GM12878 (cell line): ENCODE measurements at regions not wholly inside any gene's neighbourhood (a gene's known extent, or its start where the extent isn't known, plus 50 kb on each side); places are given as distances from the start of the nearest gene placed in this dataset.
"Not testable (repeated sequence)": the region's sequence is repeated elsewhere in the genome, so short reads cannot be mapped to it uniquely, and the experiment has no call there.

ENCODE experiments used
- ATAC-seq: fragments of 200-7000 bp; cut with Tn5 transposase; 3 replicates; pipeline ENCODE4 v1.9.1; 2020; ENCODE audit warnings: mild to moderate bottlenecking, moderate library complexity
- BruUV-seq: library from RNA; stranded (reverse); fragments of 400-500 nt; replicated peaks from 2 replicates; lab custom pipeline; 2021; lab: Mats Ljungman, UMichigan
- CTCF ChIA-PET: fragments of 300-600 bp; sonication (Branson Sonifier 250); formaldehyde crosslinking; extraction: SDS; loops from one replicate; lab custom pipeline; 2021; ENCODE audit warnings: inconsistent platforms; lab: Yijun Ruan, JAX
- POLR2A ChIA-PET: fragments of 350-600 bp; formaldehyde crosslinking; extraction: SDS; loops from one replicate; lab custom pipeline; 2021; ENCODE audit warnings: inconsistent platforms; lab: Charles Lee
- RAD21 ChIA-PET: fragments of 300-600 bp; sonication (Branson Sonifier 250); formaldehyde crosslinking; loops from one replicate; lab custom pipeline; 2023; ENCODE audit warnings: antibody characterized with exemption; ENCODE audit not compliant: unreplicated experiment; lab: Charles Lee
- SMC1A ChIA-PET: fragments of 300-600 bp; sonication (Branson Sonifier 250); formaldehyde crosslinking; loops from one replicate; lab custom pipeline; 2023; ENCODE audit not compliant: unreplicated experiment, uncharacterized antibody; lab: Charles Lee
- DNase-seq: peaks from one replicate; pipeline ENCODE4 v3.0.0-alpha.2; 2011; ENCODE audit warnings: low read depth, low spot score
- FAIRE-seq: peaks from 3 replicates; lab custom pipeline; 2011; peaks lifted over from hg19 to GRCh38; lab: Jason Lieb, UNC
- H2AFZ ChIP-seq: 2 replicates; pipeline ENCODE4 v1.6.0; 2011; ENCODE audit warnings: low read depth, low read length, control low read depth; ENCODE audit not compliant: control insufficient read depth
- H3K27ac ChIP-seq: 2 replicates; pipeline ENCODE4 v1.5.1; 2011; ENCODE audit warnings: control low read depth; ENCODE audit not compliant: control insufficient read depth, insufficient read depth
- H3K27me3 ChIP-seq, 2 experiments: replicated peaks in 1 of 2; 2 replicates each; pipeline versions ENCODE4 v1.6.0 to v1.6.1; 2011; ENCODE audit warnings: low read length in 1 of 2; ENCODE audit not compliant: control insufficient read depth in 2 of 2, insufficient read depth in 2 of 2
- H3K36me3 ChIP-seq, 2 experiments: 2 replicates each; pipeline ENCODE4 v1.5.1; 2011; ENCODE audit warnings: low read length in 1 of 2; ENCODE audit not compliant: control insufficient read depth in 2 of 2, insufficient read depth in 2 of 2
- H3K4me1 ChIP-seq: 2 replicates; pipeline ENCODE4 v1.6.1; 2011; ENCODE audit warnings: mild to moderate bottlenecking, low read length, moderate library complexity, mixed read lengths; ENCODE audit not compliant: control insufficient read depth, insufficient read depth
- H3K4me2 ChIP-seq: 2 replicates; pipeline ENCODE4 v1.6.0; 2011; ENCODE audit warnings: control low read depth; ENCODE audit not compliant: control insufficient read depth, insufficient read depth
- H3K4me3 ChIP-seq: fragments of 200-600 bp; sonication (generic); 2 replicates; pipeline ENCODE4 v1.5.1; 2016
- H3K79me2 ChIP-seq: 2 replicates; pipeline ENCODE4 v1.6.0; 2011; ENCODE audit warnings: low read length; ENCODE audit not compliant: control insufficient read depth, insufficient read depth
- H3K9ac ChIP-seq: 2 replicates; pipeline ENCODE4 v1.8.0; 2011; ENCODE audit warnings: low read length, control low read depth, mixed read lengths; ENCODE audit not compliant: control insufficient read depth, insufficient read depth
- H3K9me3 ChIP-seq: replicated peaks from 3 replicates; pipeline ENCODE4 v1.5.1; 2011; ENCODE audit warnings: mild to moderate bottlenecking, low read length; ENCODE audit not compliant: control insufficient read depth, insufficient read depth
- H4K20me1 ChIP-seq: 2 replicates; pipeline ENCODE4 v1.6.0; 2011; ENCODE audit not compliant: control insufficient read depth, insufficient read depth
- ATF7 ChIP-seq: fragments of 450-650 bp; IDR thresholded peaks from 2 replicates; pipeline ENCODE4 v1.6.1; 2016; ENCODE audit warnings: low read depth, mild to moderate bottlenecking
- CBFB ChIP-seq: IDR thresholded peaks from 2 replicates; pipeline ENCODE4 v1.6.1; 2016; ENCODE audit warnings: antibody characterized with exemption, low read depth
- IKZF2 ChIP-seq, 2 experiments: fragments of 450-650 bp; IDR thresholded peaks; 2 replicates each; pipeline ENCODE4 v1.6.1; 2017; ENCODE audit warnings: mild to moderate bottlenecking in 2 of 2, moderate library complexity in 2 of 2
- IRF4 ChIP-seq: IDR thresholded peaks from 2 replicates; pipeline ENCODE4 v1.6.1; 2011; ENCODE audit warnings: low read depth, low read length
- PAX5 ChIP-seq: IDR thresholded peaks from 2 replicates; pipeline ENCODE4 v1.6.1; 2011; ENCODE audit warnings: low read depth, low read length, borderline replicate concordance
- WGBS: methylation state at CpG from one replicate; pipeline ENCODE4 v1.1.6; 2016; ENCODE audit warnings: low lambda C conversion rate; ENCODE audit not compliant: insufficient replicate concordance, insufficient coverage; ENCODE audit errors: missing lambda C conversion rate; 5-methylcytosine and 5-hydroxymethylcytosine counted together
- in situ Hi-C: fragments of 300-500 bp; cut with MboI; formaldehyde crosslinking; loops from 9 replicates; pipeline ENCODE4 v1.14.3; 2018; ENCODE audit warnings: mixed read lengths
- intact Hi-C: fragments of 100-400 bp; cut with micrococcal nuclease; formaldehyde crosslinking; loops from one replicate; pipeline ENCODE4 v1.14.2; 2022; ENCODE audit not compliant: unreplicated experiment
- TF ChIP-seq, protein P1 (sequence below): IDR thresholded peaks from 2 replicates; pipeline ENCODE4 v1.6.1; 2012; ENCODE audit warnings: mild to moderate bottlenecking, low read depth, low read length
- TF ChIP-seq, protein P2 (sequence below): IDR thresholded peaks from 2 replicates; pipeline ENCODE4 v1.6.1; 2011; ENCODE audit warnings: mild to moderate bottlenecking, low read depth, low read length, moderate library complexity; ENCODE audit not compliant: insufficient replicate concordance

DNA sequence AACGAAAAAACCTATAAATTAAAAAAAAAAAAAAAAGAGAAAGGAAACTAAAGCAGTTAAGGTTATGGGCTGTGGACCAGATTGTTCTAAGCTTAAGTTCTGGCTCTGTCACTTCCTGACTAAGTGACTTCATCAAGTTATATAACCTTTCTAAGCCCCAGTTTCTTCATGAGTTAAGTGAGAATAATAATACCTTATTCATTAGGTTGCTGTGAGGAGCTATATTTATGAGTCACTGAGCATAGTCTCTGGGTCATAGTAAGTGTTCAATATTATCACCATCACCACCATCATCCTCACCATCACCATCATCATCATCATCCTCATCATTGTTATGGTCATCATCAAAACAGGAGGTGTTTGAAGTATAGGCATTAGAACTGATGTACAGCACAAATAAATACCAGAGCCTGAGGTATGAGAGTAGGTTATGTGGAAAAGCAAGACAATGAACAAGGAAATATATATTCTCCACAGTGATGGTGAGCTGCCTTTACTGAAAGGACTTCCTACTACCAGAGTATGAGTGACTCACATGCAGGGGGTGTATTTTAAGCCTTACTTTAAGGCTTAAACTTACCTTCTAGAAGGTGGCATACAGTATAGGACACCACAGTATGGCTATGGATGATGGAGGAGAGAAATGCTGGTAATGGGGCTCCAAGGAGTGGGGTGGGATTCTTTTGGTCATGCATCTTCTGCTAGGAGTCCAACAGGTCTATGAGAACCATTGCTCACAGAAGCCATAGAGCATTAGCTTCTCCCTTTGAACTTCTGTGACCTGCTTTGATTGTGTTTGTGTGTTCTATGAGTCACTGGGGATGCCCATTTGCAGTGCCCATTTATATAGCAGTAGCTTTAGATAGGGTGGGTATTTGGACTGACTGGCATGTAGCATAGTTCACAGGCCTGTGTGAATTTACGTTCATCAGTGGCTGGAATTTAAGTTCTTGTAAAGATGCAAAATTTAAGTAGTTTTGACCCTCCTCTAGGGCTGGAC is 104.4 kb downstream of the KLF5 start:
- no TSS peak for BruUV-seq
- H3K79me2 ChIP-seq, result no peaks in the 10 kb centered on the region
- H3K4me2 ChIP-seq, result no peak overlapping the region
- intact Hi-C loops (no loop called here), in situ Hi-C loops (no loop called here)
- ChIA-PET RAD21 (no interaction called here), SMC1A (no interaction called here), CTCF (no interaction called here), POLR2A (interaction anchor here (0.7 kb wide), 1 partner anchor 373 kb away, joined by 4 read pairs; no protein-coding TSS in a partner anchor)
- no peak overlapping the region for H3K27ac ChIP-seq
- no peaks in the 10 kb centered on the region for H4K20me1 ChIP-seq
- H3K27me3 ChIP-seq, result no peaks in the 10 kb centered on the region
- no peaks in the 10 kb centered on the region for H3K36me3 ChIP-seq
- FAIRE-seq (no peak), DNase-seq (no peak), ATAC-seq (no peak)
- no peak overlapping the region for H3K9ac ChIP-seq
- no peak for TF ChIP-seq IKZF2 (IDR thresholded peaks at IDR 0.05)
- TF ChIP-seq ATF7, result no peak
- no peak for TF ChIP-seq PAX5
- TF ChIP-seq, protein P1, sequence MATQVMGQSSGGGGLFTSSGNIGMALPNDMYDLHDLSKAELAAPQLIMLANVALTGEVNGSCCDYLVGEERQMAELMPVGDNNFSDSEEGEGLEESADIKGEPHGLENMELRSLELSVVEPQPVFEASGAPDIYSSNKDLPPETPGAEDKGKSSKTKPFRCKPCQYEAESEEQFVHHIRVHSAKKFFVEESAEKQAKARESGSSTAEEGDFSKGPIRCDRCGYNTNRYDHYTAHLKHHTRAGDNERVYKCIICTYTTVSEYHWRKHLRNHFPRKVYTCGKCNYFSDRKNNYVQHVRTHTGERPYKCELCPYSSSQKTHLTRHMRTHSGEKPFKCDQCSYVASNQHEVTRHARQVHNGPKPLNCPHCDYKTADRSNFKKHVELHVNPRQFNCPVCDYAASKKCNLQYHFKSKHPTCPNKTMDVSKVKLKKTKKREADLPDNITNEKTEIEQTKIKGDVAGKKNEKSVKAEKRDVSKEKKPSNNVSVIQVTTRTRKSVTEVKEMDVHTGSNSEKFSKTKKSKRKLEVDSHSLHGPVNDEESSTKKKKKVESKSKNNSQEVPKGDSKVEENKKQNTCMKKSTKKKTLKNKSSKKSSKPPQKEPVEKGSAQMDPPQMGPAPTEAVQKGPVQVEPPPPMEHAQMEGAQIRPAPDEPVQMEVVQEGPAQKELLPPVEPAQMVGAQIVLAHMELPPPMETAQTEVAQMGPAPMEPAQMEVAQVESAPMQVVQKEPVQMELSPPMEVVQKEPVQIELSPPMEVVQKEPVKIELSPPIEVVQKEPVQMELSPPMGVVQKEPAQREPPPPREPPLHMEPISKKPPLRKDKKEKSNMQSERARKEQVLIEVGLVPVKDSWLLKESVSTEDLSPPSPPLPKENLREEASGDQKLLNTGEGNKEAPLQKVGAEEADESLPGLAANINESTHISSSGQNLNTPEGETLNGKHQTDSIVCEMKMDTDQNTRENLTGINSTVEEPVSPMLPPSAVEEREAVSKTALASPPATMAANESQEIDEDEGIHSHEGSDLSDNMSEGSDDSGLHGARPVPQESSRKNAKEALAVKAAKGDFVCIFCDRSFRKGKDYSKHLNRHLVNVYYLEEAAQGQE, result no peak
- TF ChIP-seq CBFB, result no peak
- no peak for TF ChIP-seq IRF4
- TF ChIP-seq, protein P2, sequence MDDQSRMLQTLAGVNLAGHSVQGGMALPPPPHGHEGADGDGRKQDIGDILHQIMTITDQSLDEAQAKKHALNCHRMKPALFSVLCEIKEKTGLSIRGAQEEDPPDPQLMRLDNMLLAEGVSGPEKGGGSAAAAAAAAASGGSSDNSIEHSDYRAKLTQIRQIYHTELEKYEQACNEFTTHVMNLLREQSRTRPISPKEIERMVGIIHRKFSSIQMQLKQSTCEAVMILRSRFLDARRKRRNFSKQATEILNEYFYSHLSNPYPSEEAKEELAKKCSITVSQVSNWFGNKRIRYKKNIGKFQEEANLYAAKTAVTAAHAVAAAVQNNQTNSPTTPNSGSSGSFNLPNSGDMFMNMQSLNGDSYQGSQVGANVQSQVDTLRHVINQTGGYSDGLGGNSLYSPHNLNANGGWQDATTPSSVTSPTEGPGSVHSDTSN, result no peak
- WGBS, result 16% methylated on average over 2 of the region's 2 CpGs
- H3K9me3 ChIP-seq, result no peaks in the 10 kb centered on the region
- H3K4me1 ChIP-seq, result no peaks in the 10 kb centered on the region
- no peak overlapping the region for H3K4me3 ChIP-seq
- H2AFZ ChIP-seq, result no peak overlapping the region

DNA sequence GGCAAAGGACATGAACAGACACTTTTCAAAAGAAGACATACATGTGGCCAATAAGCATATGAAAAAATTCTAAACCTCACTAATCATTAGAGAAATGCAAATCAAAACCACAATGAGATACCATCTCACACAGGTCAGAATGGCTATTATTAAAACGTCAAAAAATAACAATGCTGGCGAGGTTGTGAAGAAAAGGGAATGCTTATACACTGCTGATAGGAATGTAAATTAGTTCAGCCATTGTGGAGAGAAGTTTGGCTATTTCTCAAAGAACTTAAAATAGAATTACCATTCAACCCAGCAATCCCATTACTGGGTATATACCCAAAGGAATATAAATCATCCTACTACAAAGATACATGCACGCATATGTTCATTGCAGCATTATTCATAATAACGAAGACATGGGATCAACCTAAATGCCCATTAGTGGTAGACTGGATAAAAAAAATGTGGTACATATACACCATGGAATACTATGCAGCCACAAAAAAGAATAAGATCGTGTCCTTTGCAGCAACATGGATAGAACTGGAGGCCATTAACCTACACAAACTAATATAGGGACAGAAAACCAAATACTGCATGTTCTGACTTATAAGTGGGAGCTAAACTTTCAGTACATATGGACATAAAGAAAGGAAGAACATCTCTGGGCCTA is 101.7 kb downstream of the KLF5 start:
- intact Hi-C loops, H3K79me2 ChIP-seq, FAIRE-seq, H3K9me3 ChIP-seq, ATAC-seq, POLR2A ChIA-PET, CTCF ChIA-PET, H3K4me2 ChIP-seq, H3K4me1 ChIP-seq, in situ Hi-C loops, RAD21 ChIA-PET, BruUV-seq, H3K36me3 ChIP-seq, H3K27me3 ChIP-seq, H3K27ac ChIP-seq, H4K20me1 ChIP-seq, H3K9ac ChIP-seq, H3K4me3 ChIP-seq, DNase-seq, SMC1A ChIA-PET, H2AFZ ChIP-seq: not testable (repeated sequence)
- whole genome bisulfite sequencing, result 29% methylated on average over 5 of the region's 5 CpGs
